K562 (cell line): ENCODE measurements at regions not wholly inside any gene's neighbourhood (a gene's known extent, or its start where the extent isn't known, plus 50 kb on each side); places are given as distances from the start of the nearest gene placed in this dataset.

ENCODE experiments used
- ATAC-seq: fragments of 200-7000 bp; cut with Tn5 transposase; 3 replicates; pipeline ENCODE4 v1.9.1; 2020; ENCODE audit warnings: moderate library complexity
- BruUV-seq: library from RNA; stranded (reverse); fragments of 400-500 nt; replicated peaks from 2 replicates; lab custom pipeline; 2021; lab: Mats Ljungman, UMichigan
- CTCF ChIA-PET: fragments of 300-600 bp; formaldehyde crosslinking; extraction: SDS; loops from one replicate; lab custom pipeline; 2021; ENCODE audit warnings: low intra/inter-chr PET ratio; lab: Yijun Ruan, JAX
- POLR2A ChIA-PET: fragments of 300-600, 350-650 bp; sonication (Branson Sonifier 250); formaldehyde crosslinking; extraction: SDS; loops from one replicate; lab custom pipeline; 2021; ENCODE audit warnings: antibody characterized with exemption, inconsistent platforms; lab: Yijun Ruan, JAX
- DNase-seq, 4 experiments: peaks; one replicate each; pipeline versions ENCODE4 v3.0.0 to v3.0.0-alpha.2; 2011 to 2018; ENCODE audit warnings: low spot score in 3 of 4, mixed read lengths in 3 of 4; ENCODE audit errors: extremely low read depth in 1 of 4
- FAIRE-seq: peaks from 2 replicates; lab custom pipeline; 2011; peaks lifted over from hg19 to GRCh38; lab: Jason Lieb, UNC
- H2AFZ ChIP-seq: 2 replicates; pipeline ENCODE4 v1.6.0; 2011; ENCODE audit warnings: low read depth, low read length, control low read depth, inconsistent platforms
- H3K27ac ChIP-seq: fragments of 200-600 bp; 3 replicates; pipeline ENCODE4 v1.8.0; 2011; ENCODE audit warnings: low read depth, mild to moderate bottlenecking, control low read depth, inconsistent platforms, low read length, moderate library complexity, mixed read lengths; ENCODE audit errors: extremely low read depth
- H3K27me3 ChIP-seq, 2 experiments: fragments of 300-600 bp in 1 of 2; 2 replicates in 1 of 2; 3 replicates in 1 of 2; pipeline versions ENCODE4 v1.6.0 to v1.8.0; 2011; ENCODE audit warnings: inconsistent platforms in 2 of 2, low read length in 2 of 2, mild to moderate bottlenecking in 1 of 2, mixed read lengths in 1 of 2, moderate library complexity in 1 of 2; ENCODE audit not compliant: control insufficient read depth in 2 of 2, insufficient read depth in 2 of 2
- H3K36me3 ChIP-seq: fragments of 300-600 bp; 3 replicates; pipeline ENCODE4 v1.8.0; 2011; ENCODE audit warnings: mild to moderate bottlenecking, low read length, inconsistent platforms; ENCODE audit not compliant: control insufficient read depth, insufficient read depth
- H3K4me1 ChIP-seq, 2 experiments: fragments of 200-600 bp in 1 of 2; replicated peaks in 1 of 2; 2 replicates in 1 of 2; 3 replicates in 1 of 2; pipeline versions ENCODE4 v1.5.1 to v1.8.0; 2011; ENCODE audit warnings: inconsistent platforms in 2 of 2, low read length in 2 of 2, mild to moderate bottlenecking in 1 of 2, mixed read lengths in 1 of 2, moderate library complexity in 1 of 2; ENCODE audit not compliant: control insufficient read depth in 2 of 2, insufficient read depth in 2 of 2
- H3K4me2 ChIP-seq: 2 replicates; pipeline ENCODE4 v1.6.1; 2011; ENCODE audit warnings: low read length, control low read depth, inconsistent platforms, mixed read lengths; ENCODE audit not compliant: insufficient read depth
- H3K4me3 ChIP-seq: fragments of 200-600 bp; sonication (generic), shearing (Covaris generic); 2 replicates; pipeline ENCODE4 v1.5.1; 2016; ENCODE audit warnings: control low read depth, inconsistent platforms
- H3K79me2 ChIP-seq: fragments of 200-600 bp; 3 replicates; pipeline ENCODE4 v1.8.0; 2011; ENCODE audit warnings: low read length, inconsistent platforms; ENCODE audit not compliant: control insufficient read depth, insufficient read depth
- H3K9ac ChIP-seq, 2 experiments: 2 replicates each; pipeline versions ENCODE4 v1.6.0 to v1.6.1; 2011; ENCODE audit warnings: low read depth in 2 of 2, low read length in 2 of 2, control low read depth in 1 of 2, inconsistent platforms in 1 of 2, mild to moderate bottlenecking in 1 of 2, mixed read lengths in 1 of 2; ENCODE audit not compliant: insufficient read depth in 1 of 2
- H3K9me1 ChIP-seq: one replicate; pipeline ENCODE4 v1.6.0; 2011; ENCODE audit warnings: inconsistent platforms, mild to moderate bottlenecking, low read length, moderate library complexity; ENCODE audit not compliant: control insufficient read depth, insufficient read depth
- H3K9me3 ChIP-seq: replicated peaks from 2 replicates; pipeline ENCODE4 v1.5.1; 2011; ENCODE audit warnings: low read depth, low read length, inconsistent platforms; ENCODE audit not compliant: control insufficient read depth, insufficient read depth
- H4K20me1 ChIP-seq: replicated peaks from 2 replicates; pipeline ENCODE4 v1.6.1; 2011; ENCODE audit warnings: low read length, inconsistent platforms, mixed read lengths; ENCODE audit not compliant: control insufficient read depth, insufficient read depth
- GABPB2 ChIP-seq: fragments of 250-450 bp; sonication (Bioruptor Pico); conservative IDR thresholded peaks from 2 replicates; pipeline ENCODE4 v1.5.1; 2021; ENCODE audit warnings: mild to moderate bottlenecking
- MAZ ChIP-seq, 2 experiments: fragments of 450-650 bp in 1 of 2; sonication (generic) in 1 of 2; formaldehyde crosslinking; IDR thresholded peaks in 1 of 2; conservative IDR thresholded peaks in 1 of 2; 2 replicates each; pipeline versions ENCODE4 v1.4.0 to v1.5.0; 2020; ENCODE audit warnings: mild to moderate bottlenecking in 1 of 2, missing genetic modification reagents in 1 of 2
- POLR2AphosphoS5 ChIP-seq: IDR thresholded peaks from 2 replicates; pipeline ENCODE4 v1.6.1; 2011; ENCODE audit warnings: mild to moderate bottlenecking, low read depth, low read length, moderate library complexity; ENCODE audit not compliant: control insufficient read depth, insufficient read depth
- POLR3A ChIP-seq: IDR thresholded peaks from 2 replicates; pipeline ENCODE4 v1.6.1; 2011; ENCODE audit warnings: borderline replicate concordance, mild to moderate bottlenecking, moderate library complexity; ENCODE audit not compliant: insufficient read length, insufficient read depth; ENCODE audit errors: extremely low read depth
- RBFOX2 ChIP-seq: fragments of 200-400 bp; formaldehyde crosslinking; IDR thresholded peaks from 2 replicates; pipeline ENCODE4 v1.6.1; 2017; ENCODE audit warnings: low read depth, mild to moderate bottlenecking, low read length, moderate library complexity
- ZBTB7A ChIP-seq: IDR thresholded peaks from 2 replicates; pipeline ENCODE4 v1.6.1; 2011; ENCODE audit warnings: low read depth, mild to moderate bottlenecking, low read length, moderate library complexity, borderline replicate concordance; ENCODE audit not compliant: control insufficient read depth
- ZNF24 ChIP-seq: fragments of 450-650 bp; IDR thresholded peaks from 2 replicates; pipeline ENCODE4 v1.6.1; 2016
- WGBS: fragments of 100-300 bp; shearing (Covaris generic); methylation state at CpG from one replicate; pipeline ENCODE4 v1.1.6; 2016; ENCODE audit warnings: low coverage, mixed read lengths; ENCODE audit not compliant: insufficient coverage; ENCODE audit errors: missing lambda C conversion rate; 5-methylcytosine and 5-hydroxymethylcytosine counted together
- in situ Hi-C: fragments of 300-500 bp; cut with MboI; formaldehyde crosslinking; loops from 4 replicates; pipeline ENCODE4 v1.15.0; 2018; ENCODE audit warnings: inconsistent platforms, mixed read lengths
- intact Hi-C: fragments of 100-400 bp; cut with micrococcal nuclease; formaldehyde crosslinking; loops from 2 replicates; pipeline ENCODE4 v1.14.2; 2022
- TF ChIP-seq, protein P1 (sequence below): fragments of 250-450 bp; sonication (Bioruptor Pico); IDR thresholded peaks from 2 replicates; pipeline ENCODE4 v1.4.0; 2020; ENCODE audit warnings: mild to moderate bottlenecking, moderate library complexity
- TF ChIP-seq, protein P2 (sequence below): fragments of 250-450 bp; sonication (Bioruptor Pico); IDR thresholded peaks from 2 replicates; pipeline ENCODE4 v1.8.0; 2022; ENCODE audit warnings: moderate library complexity, mild to moderate bottlenecking, inconsistent platforms

DNA sequence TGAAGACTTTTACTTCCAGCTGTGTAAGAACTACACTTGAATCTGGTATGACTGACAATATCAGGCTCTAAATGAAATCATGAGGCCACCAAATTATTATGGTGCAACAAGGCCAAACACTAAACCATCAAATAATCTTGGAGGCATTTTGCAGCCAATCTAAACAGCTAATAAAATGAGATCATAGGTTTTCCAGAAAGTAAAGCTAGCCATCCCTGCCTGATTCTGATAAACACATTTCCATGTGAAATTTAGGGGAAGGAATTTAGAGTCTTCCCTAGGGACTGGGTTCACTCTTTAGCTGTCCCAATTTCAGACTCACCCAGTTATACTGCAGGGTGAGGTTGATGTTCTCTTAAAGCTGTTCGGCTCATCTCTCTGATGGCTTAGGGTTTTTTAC, 190.3 kb upstream of the TMEM196 start:
- ATAC-seq (no peak), FAIRE-seq (no peak), DNase-seq (no peak)
- WGBS, result 0% methylated on average over 1 of the region's 1 CpG
- TF ChIP-seq ZNF24, result no peak
- no peak for TF ChIP-seq GABPB2 (CRISPR knock-in tag)
- no peak for TF ChIP-seq POLR2AphosphoS5
- TF ChIP-seq RBFOX2, result no peak
- TF ChIP-seq, protein P1, sequence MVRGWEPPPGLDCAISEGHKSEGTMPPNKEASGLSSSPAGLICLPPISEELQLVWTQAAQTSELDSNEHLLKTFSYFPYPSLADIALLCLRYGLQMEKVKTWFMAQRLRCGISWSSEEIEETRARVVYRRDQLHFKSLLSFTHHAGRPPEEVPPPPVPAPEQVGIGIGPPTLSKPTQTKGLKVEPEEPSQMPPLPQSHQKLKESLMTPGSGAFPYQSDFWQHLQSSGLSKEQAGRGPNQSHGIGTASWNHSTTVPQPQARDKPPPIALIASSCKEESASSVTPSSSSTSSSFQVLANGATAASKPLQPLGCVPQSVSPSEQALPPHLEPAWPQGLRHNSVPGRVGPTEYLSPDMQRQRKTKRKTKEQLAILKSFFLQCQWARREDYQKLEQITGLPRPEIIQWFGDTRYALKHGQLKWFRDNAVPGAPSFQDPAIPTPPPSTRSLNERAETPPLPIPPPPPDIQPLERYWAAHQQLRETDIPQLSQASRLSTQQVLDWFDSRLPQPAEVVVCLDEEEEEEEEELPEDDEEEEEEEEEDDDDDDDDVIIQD (CRISPR knock-in tag), result no peak
- TF ChIP-seq ZBTB7A, result no peak
- TF ChIP-seq POLR3A, result no peak
- TF ChIP-seq, protein P2, sequence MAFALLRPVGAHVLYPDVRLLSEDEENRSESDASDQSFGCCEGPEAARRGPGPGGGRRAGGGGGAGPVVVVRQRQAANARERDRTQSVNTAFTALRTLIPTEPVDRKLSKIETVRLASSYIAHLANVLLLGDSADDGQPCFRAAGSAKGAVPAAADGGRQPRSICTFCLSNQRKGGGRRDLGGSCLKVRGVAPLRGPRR (CRISPR knock-in tag), result no peak
- TF ChIP-seq MAZ (CRISPR knock-in tag; conservative IDR thresholded peaks at IDR 0.05 in 1 of 2, IDR thresholded peaks at IDR 0.05 in 1 of 2), result no peak
- intact Hi-C loops (no loop called here), in situ Hi-C loops (no loop called here)
- Histone ChIP-seq H3K27ac (no peak overlapping the region), H3K9me1 (no peaks in the 10 kb centered on the region), H3K4me2 (no peak overlapping the region), H4K20me1 (no peaks in the 10 kb centered on the region), H3K4me1 (no peaks in the 10 kb centered on the region), H3K36me3 (no peaks in the 10 kb centered on the region), H2AFZ (no peak overlapping the region), H3K4me3 (no peak overlapping the region), H3K9me3 (no peaks in the 10 kb centered on the region), H3K27me3 (no peaks in the 10 kb centered on the region), H3K79me2 (no peaks in the 10 kb centered on the region), H3K9ac (no peak overlapping the region)
- CTCF ChIA-PET, result no interaction called here
- BruUV-seq, result no TSS peak
- POLR2A ChIA-PET, result interaction anchor here (0.6 kb wide), 1 partner anchor 203 kb away, joined by 3 read pairs; no protein-coding TSS in a partner anchor
